Astrocyte (in vitro differentiated cells and primary cell): ENCODE measurements at regions not wholly inside any gene's neighbourhood (a gene's known extent, or its start where the extent isn't known, plus 50 kb on each side); places are given as distances from the start of the nearest gene placed in this dataset.

ENCODE experiments used
- DNase-seq: peaks from one replicate; pipeline ENCODE4 v3.0.0-alpha.2; 2010; ENCODE audit warnings: low read depth
- FAIRE-seq: peaks from 2 replicates; lab custom pipeline; 2011; peaks lifted over from hg19 to GRCh38; lab: Jason Lieb, UNC
- H2AFZ ChIP-seq: 2 replicates; pipeline ENCODE4 v1.6.0; 2012; ENCODE audit warnings: low read depth, low read length, inconsistent platforms
- H3K27ac ChIP-seq: 2 replicates; pipeline ENCODE4 v1.5.1; 2011; ENCODE audit warnings: low read depth, low read length, inconsistent platforms
- H3K27me3 ChIP-seq: 2 replicates; pipeline ENCODE4 v1.6.0; 2011; ENCODE audit warnings: low read length, inconsistent platforms; ENCODE audit not compliant: insufficient read depth
- H3K36me3 ChIP-seq: 2 replicates; pipeline ENCODE4 v1.5.1; 2011; ENCODE audit warnings: low read length, inconsistent platforms; ENCODE audit not compliant: insufficient read depth
- H3K4me1 ChIP-seq: 2 replicates; pipeline ENCODE4 v1.5.1; 2011; ENCODE audit warnings: low read length, inconsistent platforms; ENCODE audit not compliant: insufficient read depth
- H3K4me2 ChIP-seq: 2 replicates; pipeline ENCODE4 v1.6.0; 2012; ENCODE audit warnings: low read length, inconsistent platforms
- H3K4me3 ChIP-seq: 2 replicates; pipeline ENCODE4 v1.5.1; 2011; ENCODE audit warnings: low read depth, mild to moderate bottlenecking, low read length, inconsistent platforms; ENCODE audit not compliant: insufficient read depth
- H3K79me2 ChIP-seq: 2 replicates; pipeline ENCODE4 v1.6.0; 2012; ENCODE audit warnings: mild to moderate bottlenecking, low read length, inconsistent platforms; ENCODE audit not compliant: insufficient read depth
- H3K9ac ChIP-seq: 2 replicates; pipeline ENCODE4 v1.6.0; 2012; ENCODE audit warnings: mild to moderate bottlenecking, low read length, inconsistent platforms
- H3K9me3 ChIP-seq: 2 replicates; pipeline ENCODE4 v1.5.1; 2012; ENCODE audit warnings: low read depth, mild to moderate bottlenecking, low read length, inconsistent platforms; ENCODE audit not compliant: insufficient read depth
- H4K20me1 ChIP-seq: 2 replicates; pipeline ENCODE4 v1.6.0; 2012; ENCODE audit warnings: low read length, inconsistent platforms; ENCODE audit not compliant: insufficient read depth
- H3K27ac Mint-ChIP-seq: one replicate; pipeline ENCODE4 v1.8.0; 2021; ENCODE audit warnings: mild to moderate bottlenecking, mixed read lengths; ENCODE audit not compliant: unreplicated experiment
- H3K27me3 Mint-ChIP-seq: one replicate; pipeline ENCODE4 v1.8.0; 2021; ENCODE audit warnings: low read depth, mixed read lengths; ENCODE audit not compliant: unreplicated experiment
- H3K36me3 Mint-ChIP-seq: one replicate; pipeline ENCODE4 v1.8.0; 2021; ENCODE audit warnings: low read depth, mixed read lengths; ENCODE audit not compliant: unreplicated experiment
- H3K4me1 Mint-ChIP-seq: one replicate; pipeline ENCODE4 v1.8.0; 2021; ENCODE audit warnings: low read depth, mixed read lengths; ENCODE audit not compliant: unreplicated experiment
- H3K4me3 Mint-ChIP-seq: one replicate; pipeline ENCODE4 v1.8.0; 2021; ENCODE audit warnings: mild to moderate bottlenecking, moderate library complexity, mixed read lengths; ENCODE audit not compliant: unreplicated experiment
- H3K9me3 Mint-ChIP-seq: one replicate; pipeline ENCODE4 v1.8.0; 2021; ENCODE audit warnings: mild to moderate bottlenecking, mixed read lengths; ENCODE audit not compliant: unreplicated experiment
- EZH2 ChIP-seq: IDR thresholded peaks from 2 replicates; pipeline ENCODE4 v1.6.1; 2012; ENCODE audit warnings: mild to moderate bottlenecking, low read length, inconsistent platforms; ENCODE audit not compliant: insufficient read depth
- TF ChIP-seq, protein P1 (sequence below): IDR thresholded peaks from 2 replicates; pipeline ENCODE4 v1.5.1; 2011; ENCODE audit warnings: low read depth, mild to moderate bottlenecking, inconsistent platforms, low read length, moderate library complexity; ENCODE audit not compliant: insufficient read depth

DNA sequence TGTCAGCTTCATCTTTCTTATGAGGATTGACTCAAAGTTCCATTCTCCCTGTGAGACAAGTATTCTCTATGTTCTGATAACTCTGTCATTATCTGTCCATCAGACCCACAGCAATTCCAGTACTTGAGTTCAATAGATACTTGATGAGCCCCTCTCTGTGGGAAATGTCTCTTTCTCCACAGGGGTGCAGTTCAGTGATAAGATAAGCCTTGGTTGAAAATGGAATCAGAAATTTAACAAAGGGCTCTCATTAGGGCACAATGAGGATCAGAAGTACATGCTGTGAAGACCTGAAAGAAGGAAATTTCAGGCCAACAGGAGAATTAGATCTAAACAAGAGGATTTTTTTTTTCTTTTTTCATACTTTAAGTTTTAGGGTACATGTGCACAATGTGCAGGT is 737.3 kb downstream of the MTRR start:
- H4K20me1 ChIP-seq: no peaks in the 10 kb centered on the region
- H3K27ac ChIP-seq: no peak overlapping the region
- Mint-ChIP-seq H3K4me3 (no peak overlapping the region), H3K36me3 (no peaks in the 10 kb centered on the region), H3K27ac (no peak overlapping the region), H3K27me3 (no peaks in the 10 kb centered on the region), H3K4me1 (peaks cover 4% of the 10 kb centered on the region), H3K9me3 (no peaks in the 10 kb centered on the region)
- no peak overlapping the region for H3K4me2 ChIP-seq
- DNase-seq (no peak), FAIRE-seq (no peak)
- TF ChIP-seq, protein P1, sequence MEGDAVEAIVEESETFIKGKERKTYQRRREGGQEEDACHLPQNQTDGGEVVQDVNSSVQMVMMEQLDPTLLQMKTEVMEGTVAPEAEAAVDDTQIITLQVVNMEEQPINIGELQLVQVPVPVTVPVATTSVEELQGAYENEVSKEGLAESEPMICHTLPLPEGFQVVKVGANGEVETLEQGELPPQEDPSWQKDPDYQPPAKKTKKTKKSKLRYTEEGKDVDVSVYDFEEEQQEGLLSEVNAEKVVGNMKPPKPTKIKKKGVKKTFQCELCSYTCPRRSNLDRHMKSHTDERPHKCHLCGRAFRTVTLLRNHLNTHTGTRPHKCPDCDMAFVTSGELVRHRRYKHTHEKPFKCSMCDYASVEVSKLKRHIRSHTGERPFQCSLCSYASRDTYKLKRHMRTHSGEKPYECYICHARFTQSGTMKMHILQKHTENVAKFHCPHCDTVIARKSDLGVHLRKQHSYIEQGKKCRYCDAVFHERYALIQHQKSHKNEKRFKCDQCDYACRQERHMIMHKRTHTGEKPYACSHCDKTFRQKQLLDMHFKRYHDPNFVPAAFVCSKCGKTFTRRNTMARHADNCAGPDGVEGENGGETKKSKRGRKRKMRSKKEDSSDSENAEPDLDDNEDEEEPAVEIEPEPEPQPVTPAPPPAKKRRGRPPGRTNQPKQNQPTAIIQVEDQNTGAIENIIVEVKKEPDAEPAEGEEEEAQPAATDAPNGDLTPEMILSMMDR: no peak
- no peak for TF ChIP-seq EZH2
- no peaks in the 10 kb centered on the region for H3K36me3 ChIP-seq
- H3K4me3 ChIP-seq: no peak overlapping the region
- no peaks in the 10 kb centered on the region for H3K27me3 ChIP-seq
- no peaks in the 10 kb centered on the region for H3K4me1 ChIP-seq
- no peak overlapping the region for H3K9ac ChIP-seq
- H3K79me2 ChIP-seq: no peaks in the 10 kb centered on the region
- H3K9me3 ChIP-seq: no peaks in the 10 kb centered on the region
- H2AFZ ChIP-seq: no peak overlapping the region

- no peak for TF ChIP-seq EZH2
- TF ChIP-seq, protein P1: no peak
- H3K27me3 Mint-ChIP-seq: no peaks in the 10 kb centered on the region
- Histone ChIP-seq H3K27me3 (no peaks in the 10 kb centered on the region), H3K9ac (no peak overlapping the region), H3K36me3 (no peaks in the 10 kb centered on the region), H3K79me2 (no peaks in the 10 kb centered on the region), H3K4me1 (no peaks in the 10 kb centered on the region), H3K4me2 (no peak overlapping the region), H3K9me3 (no peaks in the 10 kb centered on the region), H3K4me3 (no peak overlapping the region), H3K27ac (no peak overlapping the region), H4K20me1 (no peaks in the 10 kb centered on the region), H2AFZ (no peak overlapping the region)
- no peak overlapping the region for H3K4me3 Mint-ChIP-seq
- H3K27ac Mint-ChIP-seq: no peak overlapping the region
- no peaks in the 10 kb centered on the region for H3K36me3 Mint-ChIP-seq
- FAIRE-seq: no peak
- no peaks in the 10 kb centered on the region for H3K9me3 Mint-ChIP-seq
- no peak for DNase-seq
- no peaks in the 10 kb centered on the region for H3K4me1 Mint-ChIP-seq
Observed at GRCh38 chr5:8611067-8611466, 742.1 kb downstream of the MTRR start.

- no peaks in the 10 kb centered on the region for H3K36me3 Mint-ChIP-seq
- H3K27ac Mint-ChIP-seq: no peak overlapping the region
- no peaks in the 10 kb centered on the region for H3K9me3 ChIP-seq
- TF ChIP-seq, protein P1: no peak
- TF ChIP-seq EZH2: no peak
- no peak overlapping the region for H3K4me2 ChIP-seq
- H3K9me3 Mint-ChIP-seq: no peaks in the 10 kb centered on the region
- no peak for FAIRE-seq
- no peaks in the 10 kb centered on the region for H4K20me1 ChIP-seq
- no peak overlapping the region for H3K27ac ChIP-seq
- no peaks in the 10 kb centered on the region for H3K4me1 ChIP-seq
- H3K4me3 ChIP-seq: no peak overlapping the region
- no peak overlapping the region for H2AFZ ChIP-seq
- no peak overlapping the region for H3K9ac ChIP-seq
- no peak overlapping the region for H3K4me3 Mint-ChIP-seq
- H3K27me3 Mint-ChIP-seq: no peaks in the 10 kb centered on the region
- H3K79me2 ChIP-seq: no peaks in the 10 kb centered on the region
- DNase-seq: no peak
- H3K36me3 ChIP-seq: no peaks in the 10 kb centered on the region
- H3K4me1 Mint-ChIP-seq: no peaks in the 10 kb centered on the region
- H3K27me3 ChIP-seq: no peaks in the 10 kb centered on the region
Observed at GRCh38 chr5:8613078-8613685, 744.2 kb downstream of the MTRR start.
